HG02852 (cell line): ENCODE measurements at regions not wholly inside any gene's neighbourhood (a gene's known extent, or its start where the extent isn't known, plus 50 kb on each side); places are given as distances from the start of the nearest gene placed in this dataset.

Experiments used
- ATAC-seq: cut with Tn5 transposase; IDR thresholded peaks from one replicate; pipeline ENCODE4 v1.9.1; 2021; ENCODE audit warnings: mild to moderate bottlenecking, moderate library complexity; ENCODE audit not compliant: unreplicated experiment

DNA sequence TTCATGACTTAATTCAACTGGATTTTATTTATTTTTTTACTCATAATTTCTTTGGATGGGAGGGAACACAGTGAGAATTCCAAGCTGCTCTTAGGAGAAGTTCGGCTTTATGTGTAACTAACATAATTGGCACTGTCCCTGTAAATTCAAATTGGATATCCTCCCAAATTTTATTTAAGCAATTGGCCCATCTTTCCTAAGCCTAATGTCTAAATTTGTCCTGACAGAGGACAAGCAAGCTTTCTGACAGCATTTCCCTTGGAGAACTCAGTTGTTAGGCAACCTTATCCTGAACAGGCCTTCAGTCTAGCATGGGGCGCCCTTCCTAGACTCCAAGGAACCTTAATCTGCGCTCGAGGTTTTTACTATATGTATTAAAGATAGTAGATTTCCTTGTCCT lies 550.3 kb downstream of the NUF2 start:
- ATAC-seq, result no peak

DNA sequence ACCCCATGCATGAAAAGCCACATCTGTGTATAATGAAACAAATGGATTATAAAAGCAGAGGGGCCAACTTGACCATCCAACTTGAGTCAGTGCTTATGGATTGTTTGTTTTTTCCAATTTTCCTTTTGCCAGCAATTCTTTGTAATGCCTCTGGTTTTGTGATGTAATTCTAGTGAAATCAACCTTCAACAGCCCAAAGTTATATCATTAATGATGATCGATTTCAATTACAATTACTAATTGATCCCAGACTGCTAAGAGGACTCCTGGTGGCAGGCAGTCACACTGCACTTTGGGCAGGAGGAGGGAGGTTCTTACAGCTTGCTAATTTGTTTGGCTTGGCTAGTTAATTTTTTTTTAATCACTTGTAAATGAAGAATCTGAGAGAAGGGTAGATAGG lies 552.3 kb downstream of the NUF2 start:
- no peak for ATAC-seq

DNA sequence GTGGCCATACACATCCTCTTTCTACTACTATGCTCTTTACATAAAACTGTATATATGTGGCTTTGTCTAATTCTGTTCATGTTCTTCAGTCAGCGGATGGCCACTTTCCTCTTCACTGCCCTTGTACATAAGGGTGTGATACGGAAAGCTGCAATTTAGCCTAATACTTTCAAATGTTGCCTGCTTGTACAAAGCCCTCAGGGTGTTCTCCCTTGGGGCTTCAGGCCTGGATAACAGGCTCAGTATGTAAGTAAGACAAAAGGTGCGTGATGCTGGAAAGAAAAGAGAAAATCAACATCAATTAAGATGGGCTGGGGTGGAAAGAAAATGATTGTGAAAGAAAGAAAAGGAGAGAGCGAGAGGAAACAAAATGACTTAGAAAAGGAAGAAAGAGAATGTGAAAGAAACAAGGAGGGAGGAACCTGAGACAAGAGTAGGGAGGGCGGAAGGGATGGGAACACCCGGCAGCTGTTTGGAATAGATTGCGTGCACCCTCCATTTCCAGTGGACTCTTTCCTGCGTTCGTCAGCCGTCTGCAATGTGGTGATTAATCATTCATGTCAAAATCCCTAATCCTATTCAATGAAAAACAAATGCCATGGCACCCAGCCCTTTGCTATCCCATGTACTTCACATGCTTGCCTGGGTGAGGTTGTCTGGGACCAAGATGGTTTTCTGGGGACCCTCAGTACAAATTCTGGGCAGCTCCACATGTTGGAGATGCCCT lies 553.6 kb downstream of the NUF2 start:
- no peak for ATAC-seq

DNA sequence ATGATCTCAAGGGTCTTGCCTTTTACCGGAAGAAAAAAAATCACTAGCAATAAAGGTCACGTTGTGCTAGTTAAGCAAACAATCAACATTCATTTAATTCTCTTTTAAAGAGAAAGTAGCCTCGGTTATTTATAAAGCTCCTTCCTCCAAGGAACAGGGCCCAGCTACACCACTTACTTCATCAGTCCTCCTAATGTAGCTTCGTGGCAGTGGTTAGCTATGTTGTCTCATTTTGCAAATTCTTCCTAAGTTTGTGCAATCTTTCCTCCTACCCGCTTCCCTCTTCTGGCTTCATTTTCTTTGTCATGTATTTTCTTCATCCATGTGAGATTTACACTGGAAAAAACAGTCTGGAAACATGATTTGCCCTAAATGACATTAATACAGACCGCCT lies 554.2 kb downstream of the NUF2 start:
- no peak for ATAC-seq

DNA sequence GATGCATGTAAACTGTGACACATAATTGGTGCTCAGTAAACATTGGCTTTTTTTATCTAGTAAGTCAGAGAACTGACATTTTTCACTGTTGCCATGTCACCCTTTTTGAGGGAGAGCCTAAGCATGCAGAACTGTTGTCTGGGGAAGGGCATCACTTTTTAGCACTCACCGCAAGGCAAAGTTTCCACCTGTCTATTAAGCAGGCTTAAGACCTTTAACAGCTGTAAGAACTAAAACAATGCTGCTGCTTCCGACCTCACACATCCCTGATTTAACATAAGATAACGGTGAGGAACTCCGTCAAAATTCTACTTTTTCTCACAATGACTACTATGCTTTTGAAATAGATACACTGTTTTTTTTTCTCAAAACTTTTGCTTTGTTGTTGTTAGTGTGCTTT lies 554.8 kb downstream of the NUF2 start:
- ATAC-seq, result no peak

DNA sequence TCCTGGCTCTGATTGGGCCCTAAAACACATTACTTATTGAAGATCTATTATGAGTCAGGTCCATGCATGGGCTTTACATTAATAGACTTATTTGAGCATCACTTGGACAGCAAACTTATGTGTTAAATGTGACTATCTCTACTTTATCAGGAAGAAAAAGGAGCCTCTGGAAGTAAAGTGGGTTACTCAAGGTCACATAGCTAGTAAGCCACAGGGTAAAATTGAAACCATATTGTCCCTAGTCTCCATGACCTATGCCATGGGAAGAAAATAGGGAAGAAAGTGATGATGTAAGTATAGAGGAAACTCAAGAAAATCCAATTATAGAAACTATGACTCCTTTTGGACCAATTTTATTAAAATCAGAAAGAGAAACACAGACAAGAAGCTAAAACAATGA lies 555.3 kb downstream of the NUF2 start:
- ATAC-seq, result no peak

DNA sequence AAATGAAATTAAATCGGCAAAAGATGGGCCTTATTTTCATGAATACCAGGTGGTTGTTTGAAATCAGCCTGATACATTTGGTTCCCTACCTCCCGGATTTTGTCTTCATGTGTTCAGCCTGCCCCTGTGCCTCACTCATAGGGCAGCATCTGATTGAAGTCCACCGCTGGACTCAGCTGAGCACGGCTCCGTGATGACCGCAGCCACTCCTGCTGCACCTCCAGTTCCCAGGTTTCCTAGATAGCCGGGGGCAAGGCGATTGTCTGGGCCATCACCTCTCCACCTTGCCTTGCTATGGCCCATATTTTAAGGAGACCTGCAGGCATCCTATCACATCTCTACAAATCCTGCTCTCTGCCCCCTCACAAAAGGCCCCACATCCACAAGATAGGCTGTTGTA lies 563.8 kb downstream of the NUF2 start:
- ATAC-seq, result no peak

DNA sequence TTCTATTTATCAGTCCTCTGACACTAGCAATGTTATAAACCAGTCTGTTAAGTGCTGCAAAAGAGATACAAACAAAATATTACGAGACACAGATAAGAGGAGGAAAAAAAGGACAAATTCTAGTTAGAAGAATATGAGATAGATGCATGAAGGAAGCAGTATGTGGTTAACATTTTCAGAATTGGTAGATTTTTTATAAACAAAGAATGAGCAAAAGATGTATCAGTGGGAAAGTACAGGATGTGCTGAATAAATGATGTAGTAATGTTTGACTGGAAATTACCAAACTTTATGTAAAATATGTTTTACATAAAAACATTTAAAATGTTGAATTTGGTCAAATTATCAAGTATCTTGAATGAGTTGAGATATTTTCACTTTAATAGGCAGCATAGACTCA lies 574.2 kb downstream of the NUF2 start:
- no peak for ATAC-seq

DNA sequence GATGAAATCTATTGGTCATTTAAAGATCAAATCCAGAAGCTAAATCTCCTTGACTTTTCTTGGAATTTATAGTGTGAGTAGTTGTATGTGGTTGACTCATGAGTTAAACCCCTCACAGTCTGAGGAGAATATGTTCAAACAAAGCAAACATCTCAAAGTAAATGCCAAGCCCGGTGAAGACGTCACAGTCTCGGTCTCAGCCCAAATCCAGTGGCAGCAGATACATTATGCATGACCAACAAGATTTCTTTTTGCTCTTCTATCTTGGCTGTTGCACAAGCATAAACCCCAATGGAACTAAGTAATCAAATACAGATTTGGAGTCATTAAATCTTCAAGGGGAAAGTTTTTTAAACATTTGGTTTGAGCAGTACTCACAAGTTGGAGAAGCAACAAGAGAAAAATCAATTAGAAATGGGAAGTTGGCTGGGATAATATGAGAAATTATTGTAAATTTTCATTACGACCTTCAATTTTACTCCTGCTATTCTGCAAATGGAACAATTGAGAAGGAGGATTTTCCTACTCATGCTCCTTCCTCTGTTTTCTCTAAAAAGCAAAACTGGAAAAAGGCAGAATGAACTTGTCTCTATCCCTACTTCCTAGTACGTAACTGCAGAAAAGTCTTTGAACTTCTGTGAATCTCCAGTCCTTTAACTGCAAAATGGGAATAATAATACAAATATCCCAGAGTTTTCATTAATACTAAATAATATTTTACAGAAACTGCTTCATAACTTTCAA lies 575.8 kb downstream of the NUF2 start:
- no peak for ATAC-seq

DNA sequence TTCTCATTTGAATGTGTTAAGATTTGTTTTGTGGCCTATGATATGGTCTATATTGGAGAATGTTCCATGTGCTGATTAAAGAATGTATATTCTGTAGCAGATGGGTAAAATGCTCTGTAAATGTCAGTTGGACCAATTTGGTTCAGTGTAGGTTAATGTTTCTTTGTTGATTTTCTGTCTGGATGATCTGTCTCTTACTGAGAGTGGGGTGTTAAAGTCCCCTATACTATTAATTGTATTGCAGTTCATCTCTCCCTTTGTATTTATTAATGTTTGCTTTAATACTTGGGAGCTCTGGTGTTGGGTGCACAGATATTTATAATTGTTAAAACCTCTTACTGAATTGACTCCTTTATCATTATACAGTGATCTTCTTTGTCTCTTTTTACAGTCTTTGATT lies 584.5 kb downstream of the NUF2 start:
- ATAC-seq, result no peak

DNA sequence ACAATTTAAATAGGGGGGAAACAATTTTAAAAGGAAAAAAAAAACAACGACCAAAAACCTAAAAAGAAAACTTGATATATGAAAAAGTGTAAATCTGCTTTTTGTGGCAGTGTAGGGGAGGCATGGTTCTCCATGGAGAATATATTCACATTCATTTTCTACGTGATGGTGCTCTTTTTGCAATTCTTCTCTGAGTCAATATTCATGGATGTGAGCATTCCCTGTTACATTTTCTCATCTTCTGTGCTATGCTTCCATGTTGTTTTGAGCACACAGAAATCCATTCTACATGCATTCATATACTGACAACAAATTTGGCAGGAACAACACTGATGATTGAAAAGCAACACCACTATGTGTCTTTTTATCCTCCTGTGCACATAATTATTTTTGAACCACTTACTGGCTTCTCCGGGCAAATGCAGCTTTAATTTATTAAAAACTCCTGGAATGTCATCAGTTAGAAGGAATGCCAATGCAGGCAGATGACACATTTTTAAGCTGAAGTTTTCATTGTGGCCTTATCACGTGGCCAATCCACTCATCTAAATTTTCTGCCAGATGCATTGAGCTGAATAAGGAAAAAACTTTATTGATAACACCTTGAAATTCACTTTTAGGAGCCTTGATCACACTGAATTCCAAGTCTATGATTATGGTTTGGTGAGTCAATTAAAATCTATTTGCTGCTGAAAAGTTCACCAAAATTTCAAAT lies 590.6 kb downstream of the NUF2 start:
- no peak for ATAC-seq

DNA sequence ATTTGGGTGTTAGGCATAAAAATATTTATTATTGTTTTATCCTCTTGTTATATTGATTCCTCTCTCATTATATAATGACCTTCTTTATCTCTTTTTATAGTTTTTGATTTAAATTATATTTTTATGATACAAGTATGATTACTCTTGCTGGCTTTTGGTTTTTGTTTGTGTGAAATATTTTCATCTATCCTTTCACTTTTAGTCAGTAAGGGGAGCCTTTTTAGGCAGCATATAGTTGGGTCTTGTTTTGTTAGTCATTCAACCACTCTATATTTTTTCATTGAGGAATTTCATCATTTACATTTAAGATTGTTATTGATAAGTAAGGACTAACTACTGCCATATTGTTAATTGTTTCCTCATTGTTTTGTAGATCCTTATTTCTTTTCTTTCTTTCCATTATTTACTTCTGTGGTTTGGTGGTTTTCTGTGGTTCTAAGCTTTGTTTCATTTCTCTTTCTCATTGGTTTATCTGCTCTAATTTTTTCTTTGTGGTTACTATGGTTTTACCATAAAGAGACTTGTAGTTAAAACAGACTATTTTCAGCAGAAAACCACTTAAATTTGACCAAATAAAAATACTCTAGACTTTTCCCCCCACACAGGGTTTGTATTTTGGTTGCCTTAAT lies 593.1 kb downstream of the NUF2 start:
- peak; percentile 82 for ATAC-seq

DNA sequence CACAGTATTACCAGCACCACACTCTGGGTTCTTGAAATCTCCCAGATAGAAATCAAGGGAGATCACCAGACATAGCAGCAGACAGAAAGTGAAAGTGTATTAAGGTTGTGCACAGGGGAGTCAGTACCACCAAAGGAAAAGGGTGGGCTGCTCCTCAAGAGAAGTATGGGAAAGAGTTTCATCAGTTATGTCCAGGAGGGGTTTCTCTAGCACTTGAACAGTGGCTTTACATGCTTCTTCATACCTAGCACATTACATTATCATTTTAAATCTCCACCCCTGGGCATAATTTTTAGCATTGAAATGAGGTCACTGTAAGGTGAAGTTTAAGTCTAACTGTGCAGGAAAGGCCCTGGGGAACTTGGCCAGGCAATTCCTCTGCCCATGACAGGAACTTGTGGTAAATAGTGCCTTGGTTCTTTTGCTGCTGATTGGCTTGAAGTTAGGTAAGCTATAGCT lies 601.0 kb downstream of the NUF2 start:
- ATAC-seq, result peak; percentile 92

DNA sequence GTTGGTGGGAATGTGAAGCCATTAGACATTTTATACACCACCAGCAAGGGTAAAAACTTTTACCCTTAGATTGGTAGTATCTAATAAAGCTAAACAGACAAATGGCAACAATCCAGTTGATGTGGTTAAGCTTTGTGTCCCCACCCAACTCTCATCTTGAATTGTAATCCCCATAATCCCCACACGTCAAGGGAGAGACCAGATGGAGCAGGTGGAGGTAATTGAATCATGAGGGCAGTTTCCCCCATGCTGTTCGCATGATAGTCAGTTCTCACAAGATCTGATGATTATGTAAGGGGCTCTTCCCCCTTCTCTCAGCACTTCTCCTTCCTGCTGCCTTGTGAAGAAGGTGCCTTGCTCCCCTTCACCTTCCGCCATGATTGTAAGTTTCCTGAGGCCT lies 602.3 kb downstream of the NUF2 start:
- ATAC-seq, result no peak

DNA sequence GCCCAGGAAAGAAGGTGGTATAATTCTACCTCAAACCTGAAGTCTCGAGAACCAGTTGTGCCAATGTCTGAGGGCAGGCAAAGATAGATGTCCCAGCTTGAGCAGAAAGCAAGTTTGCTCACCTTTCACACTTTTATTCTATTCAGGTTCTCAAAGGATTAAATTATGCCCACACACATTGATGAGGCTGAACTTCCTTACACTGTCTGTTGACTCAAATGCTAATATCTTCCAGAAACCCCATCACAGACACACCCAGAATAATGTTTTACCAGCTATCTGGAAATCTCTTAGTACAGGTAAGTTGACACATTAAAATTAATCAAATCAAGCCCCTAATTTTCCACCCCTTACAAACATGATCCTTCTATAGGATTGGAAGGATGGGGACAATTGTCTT lies 605.7 kb downstream of the NUF2 start:
- ATAC-seq, result no peak

DNA sequence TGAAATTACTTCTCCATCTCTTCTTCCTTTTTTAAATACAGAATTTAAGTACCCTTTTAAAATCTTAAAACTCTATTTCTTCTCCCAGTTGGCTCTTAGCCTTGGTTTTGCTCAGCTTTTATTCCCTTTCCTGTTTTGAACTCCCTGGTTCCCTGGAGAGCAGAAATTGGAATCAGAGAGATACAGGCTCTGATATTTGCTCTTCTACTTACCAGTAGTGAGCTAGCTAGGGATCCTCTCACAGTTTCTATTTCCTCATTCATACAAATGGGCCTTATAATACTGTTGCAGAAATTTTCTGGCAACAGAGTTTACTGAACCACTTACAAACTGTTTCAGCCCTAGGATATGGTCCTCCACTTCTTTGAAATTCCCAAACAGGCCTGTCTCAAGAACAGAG lies 606.3 kb downstream of the NUF2 start:
- no peak for ATAC-seq

DNA sequence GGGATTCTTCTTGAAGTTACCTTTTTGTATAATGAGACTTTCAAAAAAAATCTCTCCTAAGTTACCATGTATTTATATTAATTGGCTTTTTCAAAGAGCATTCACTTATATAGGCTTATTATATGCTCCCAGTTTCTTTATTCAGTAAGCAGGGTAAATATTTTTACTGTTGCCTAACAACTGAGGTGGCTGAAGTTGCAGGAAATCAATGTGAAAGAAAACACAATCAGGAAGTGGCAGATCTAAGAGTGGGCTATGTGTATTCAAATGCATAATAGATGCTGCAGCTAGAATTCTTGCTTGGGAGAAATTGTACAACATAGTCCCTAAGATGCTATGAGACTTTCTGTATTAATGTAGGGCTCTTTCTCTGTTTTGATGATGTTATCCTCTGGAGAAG lies 606.9 kb downstream of the NUF2 start:
- no peak for ATAC-seq

DNA sequence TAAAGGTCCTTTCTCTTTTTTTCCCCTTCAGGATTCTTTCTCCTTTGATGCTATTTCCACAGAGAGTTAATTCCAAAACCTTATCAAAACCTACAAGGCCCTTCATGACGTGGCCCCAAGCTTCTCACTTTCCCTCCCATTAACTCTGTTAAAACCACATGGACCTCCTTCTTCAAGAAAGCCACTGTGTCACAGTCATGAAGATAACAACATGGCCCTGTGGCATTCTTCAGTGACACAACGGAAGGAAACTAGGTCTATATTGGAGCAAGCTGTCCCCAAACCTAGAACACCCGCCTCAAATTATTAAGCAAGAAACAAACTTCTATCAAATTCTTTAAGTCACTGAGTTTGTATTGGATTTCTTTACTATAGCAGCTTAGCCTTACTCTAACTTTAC lies 611.1 kb downstream of the NUF2 start:
- ATAC-seq, result no peak

DNA sequence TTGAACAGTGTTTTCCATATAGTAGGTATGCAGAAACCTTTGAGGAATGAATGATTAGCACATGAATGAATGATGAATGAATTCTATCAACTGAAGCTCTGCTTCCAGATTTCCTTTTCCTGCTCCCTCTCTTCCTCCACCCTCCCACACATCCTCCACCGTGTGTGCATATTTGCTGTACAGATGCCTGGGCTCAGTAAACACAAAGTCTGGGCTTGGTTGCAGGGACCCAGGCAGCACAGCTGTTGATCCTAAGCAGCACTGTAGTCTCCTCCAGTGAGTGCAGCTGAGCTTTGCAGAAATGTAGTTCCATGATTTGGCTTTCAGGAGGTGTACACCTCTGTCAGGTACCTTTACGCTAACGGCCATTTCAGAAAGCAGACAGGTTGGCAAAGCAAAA lies 611.7 kb downstream of the NUF2 start:
- no peak for ATAC-seq

DNA sequence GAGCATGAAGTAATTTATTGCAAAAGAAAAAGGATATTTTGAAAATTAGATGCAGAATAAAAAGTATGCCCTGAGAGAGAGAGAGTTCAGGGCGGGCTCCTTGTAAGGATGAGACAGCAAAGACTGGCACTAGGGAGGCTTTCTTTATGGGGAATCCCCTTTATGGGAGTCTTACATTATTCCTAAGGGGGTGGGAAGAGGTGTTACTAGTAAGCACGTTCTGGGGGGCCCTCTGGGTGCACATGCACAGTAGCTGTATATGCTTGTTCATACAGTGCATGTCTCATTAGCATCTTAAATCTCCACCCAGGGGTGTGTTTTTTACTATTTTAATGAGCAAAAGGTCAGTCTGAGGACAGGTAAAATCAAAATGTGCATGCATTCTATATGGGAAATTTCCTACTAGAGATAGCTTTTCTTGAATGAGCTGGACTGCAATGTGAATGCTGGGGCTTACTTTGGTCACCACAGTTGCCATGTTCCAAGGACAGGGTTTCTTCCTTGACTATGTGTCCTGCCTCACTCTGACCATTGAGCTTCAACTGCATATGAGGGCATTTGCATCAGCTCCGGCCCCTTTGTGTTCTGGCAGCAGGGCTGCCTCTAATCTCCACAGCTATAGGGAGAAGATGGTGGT lies 614.1 kb downstream of the NUF2 start:
- ATAC-seq, result no peak

DNA sequence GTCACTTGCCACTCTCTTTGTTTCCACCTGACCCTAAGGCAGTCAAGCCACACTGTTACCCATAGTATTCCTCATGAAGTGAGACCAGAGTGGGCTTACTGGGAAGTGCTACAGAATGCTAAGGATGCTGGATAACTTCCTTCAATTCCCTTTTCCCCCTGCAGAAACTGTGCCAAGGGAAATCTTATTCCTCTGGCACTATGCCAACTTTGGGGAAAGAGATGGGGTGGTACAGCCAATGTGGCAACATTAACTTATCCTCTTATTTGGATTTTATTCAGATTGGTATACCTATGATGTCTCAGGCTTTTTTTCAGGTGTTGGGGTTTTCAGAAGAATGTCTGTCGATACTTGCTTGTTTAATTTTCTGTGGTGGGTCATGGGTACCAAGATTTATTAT lies 599.4 kb upstream of the PBX1 start:
- no peak for ATAC-seq
